ENCODE measurements at regions not wholly inside any gene's neighbourhood (a gene's known extent, or its start where the extent isn't known, plus 50 kb on each side); places are given as distances from the start of the nearest gene placed in this dataset.

DNA sequence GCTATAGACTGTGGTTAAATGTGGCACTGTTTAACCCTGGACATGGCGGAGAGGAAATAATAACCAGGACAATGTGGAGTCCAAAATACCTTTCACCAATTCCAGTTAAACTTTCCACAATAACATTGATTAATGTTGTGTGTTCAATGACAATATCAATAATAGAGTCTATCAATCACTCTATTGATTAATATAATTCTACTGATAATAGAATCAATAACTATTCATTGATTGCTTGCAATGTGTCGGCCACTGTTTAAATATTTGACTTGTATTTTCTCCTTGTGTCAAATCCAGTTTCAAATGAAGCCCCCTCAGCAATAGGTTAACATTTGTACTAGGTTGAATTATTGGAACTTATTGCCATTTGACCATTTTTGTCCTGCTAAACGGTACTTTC lies 187.0 kb downstream of the PTPN20 start:
- no peaks in the 10 kb centered on the region for H3K36me3 Mint-ChIP-seq (ENCODE audit: insufficient read depth, unreplicated experiment)
- no peak overlapping the region for H3K4me3 Mint-ChIP-seq (ENCODE audit: unreplicated experiment)
- H3K27ac Mint-ChIP-seq (ENCODE audit: low read depth, unreplicated experiment) = no peak overlapping the region
- TF ChIP-seq CTCF (IDR thresholded peaks at IDR 0.05; ENCODE audit: unreplicated experiment) = no peak
- intact Hi-C loops (cut with micrococcal nuclease) = no loop called here
- H3K4me1 Mint-ChIP-seq (ENCODE audit: insufficient read depth, unreplicated experiment) = no peaks in the 10 kb centered on the region
- ChIA-PET CTCF (no interaction called here), POLR2A (no interaction called here)
- no TSS peak for BruUV-seq (replicated peaks)
- H3K9me3 Mint-ChIP-seq (ENCODE audit: unreplicated experiment) = no peaks in the 10 kb centered on the region
- no peak for DNase-seq (ENCODE audit: unreplicated experiment)
- H3K27me3 Mint-ChIP-seq (ENCODE audit: insufficient read depth, unreplicated experiment) = peaks cover 14% of the 10 kb centered on the region

DNA sequence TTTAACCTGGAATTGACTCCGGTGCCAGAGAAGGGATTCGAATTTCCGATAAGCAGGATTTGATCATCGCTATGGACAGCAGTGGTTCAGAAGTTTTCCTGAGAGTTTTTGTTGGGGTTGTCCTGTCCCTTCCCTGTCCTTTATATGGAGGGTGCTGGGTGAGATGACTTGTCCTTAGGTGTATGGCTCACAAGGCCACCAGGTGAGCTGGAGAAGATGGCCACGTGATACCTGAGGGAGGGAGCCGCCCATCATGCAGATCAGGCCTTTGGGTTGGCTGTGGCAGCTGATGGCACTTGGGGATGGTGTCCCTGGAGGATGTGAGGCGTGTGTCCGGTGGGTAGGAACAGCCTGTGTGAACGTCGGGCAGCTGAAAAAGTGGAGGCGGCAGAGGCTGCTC lies 187.7 kb downstream of the PTPN20 start:
- CTCF ChIA-PET = no interaction called here
- BruUV-seq (replicated peaks) = no TSS peak
- Mint-ChIP-seq H3K4me3 (ENCODE audit: unreplicated experiment) (no peak overlapping the region), H3K4me1 (ENCODE audit: insufficient read depth, unreplicated experiment) (no peaks in the 10 kb centered on the region), H3K9me3 (ENCODE audit: unreplicated experiment) (no peaks in the 10 kb centered on the region), H3K27me3 (ENCODE audit: insufficient read depth, unreplicated experiment) (peaks cover 11% of the 10 kb centered on the region), H3K36me3 (ENCODE audit: insufficient read depth, unreplicated experiment) (no peaks in the 10 kb centered on the region), H3K27ac (ENCODE audit: low read depth, unreplicated experiment) (no peak overlapping the region)
- DNase-seq (ENCODE audit: unreplicated experiment) = no peak
- POLR2A ChIA-PET = no interaction called here
- intact Hi-C loops (cut with micrococcal nuclease) = no loop called here
- no peak for TF ChIP-seq CTCF (IDR thresholded peaks at IDR 0.05; ENCODE audit: unreplicated experiment)

- intact Hi-C loops (cut with micrococcal nuclease) = no loop called here
Observed at GRCh38 chr10:47099474-47099873, 188.2 kb downstream of the PTPN20 start.

GRCh38 chr10:47101196-47101595 lies 190.0 kb downstream of the PTPN20 start:
- intact Hi-C loops (cut with micrococcal nuclease) = no loop called here
- DNase-seq (ENCODE audit: unreplicated experiment) = no peak
- no peak for TF ChIP-seq CTCF (IDR thresholded peaks at IDR 0.05; ENCODE audit: unreplicated experiment)
- BruUV-seq (replicated peaks) = no TSS peak
- no peaks in the 10 kb centered on the region for H3K9me3 Mint-ChIP-seq (ENCODE audit: unreplicated experiment)
- H3K27ac Mint-ChIP-seq (ENCODE audit: low read depth, unreplicated experiment) = no peak overlapping the region
- CTCF ChIA-PET = interaction anchor here (1.3 kb wide), 1 partner anchor 77 kb away, joined by 3 read pairs; no protein-coding TSS in a partner anchor
- no peaks in the 10 kb centered on the region for H3K36me3 Mint-ChIP-seq (ENCODE audit: insufficient read depth, unreplicated experiment)
- H3K4me3 Mint-ChIP-seq (ENCODE audit: unreplicated experiment) = no peak overlapping the region
- no peaks in the 10 kb centered on the region for H3K4me1 Mint-ChIP-seq (ENCODE audit: insufficient read depth, unreplicated experiment)
- POLR2A ChIA-PET = interaction anchor here (1.1 kb wide), 1 partner anchor 71 kb away, joined by 3 read pairs; no protein-coding TSS in a partner anchor
- H3K27me3 Mint-ChIP-seq (ENCODE audit: insufficient read depth, unreplicated experiment) = no peaks in the 10 kb centered on the region

More at GRCh38 chr10:47099474-47099873, 188.2 kb downstream of the PTPN20 start:
- ChIA-PET POLR2A (no interaction called here), CTCF (no interaction called here)
- no TSS peak for BruUV-seq (replicated peaks)
- Mint-ChIP-seq H3K36me3 (ENCODE audit: insufficient read depth, unreplicated experiment) (no peaks in the 10 kb centered on the region), H3K27ac (ENCODE audit: low read depth, unreplicated experiment) (no peak overlapping the region), H3K4me3 (ENCODE audit: unreplicated experiment) (no peak overlapping the region), H3K27me3 (ENCODE audit: insufficient read depth, unreplicated experiment) (peaks cover 6% of the 10 kb centered on the region), H3K4me1 (ENCODE audit: insufficient read depth, unreplicated experiment) (no peaks in the 10 kb centered on the region), H3K9me3 (ENCODE audit: unreplicated experiment) (no peaks in the 10 kb centered on the region)
- TF ChIP-seq CTCF (IDR thresholded peaks at IDR 0.05; ENCODE audit: unreplicated experiment) = no peak
- no peak for DNase-seq (ENCODE audit: unreplicated experiment)
